IMR-90 (cell line): ENCODE measurements at regions not wholly inside any gene's neighbourhood (a gene's known extent, or its start where the extent isn't known, plus 50 kb on each side); places are given as distances from the start of the nearest gene placed in this dataset.

Experiments used
- ATAC-seq: fragments of 200-7000 bp; cut with Tn5 transposase; 2 replicates; pipeline ENCODE4 v1.9.1; 2020; ENCODE audit warnings: low read depth, mild to moderate bottlenecking, moderate library complexity
- BruUV-seq: library from RNA; stranded (reverse); fragments of 400-500 nt; replicated peaks from 2 replicates; lab custom pipeline; 2021; lab: Mats Ljungman, UMichigan
- CTCF ChIA-PET: fragments of 300-600 bp; formaldehyde crosslinking; extraction: SDS; loops from one replicate; lab custom pipeline; 2021; ENCODE audit warnings: antibody characterized with exemption; lab: Yijun Ruan, JAX
- POLR2A ChIA-PET: fragments of 300-600 bp; sonication (Branson Sonifier 250); formaldehyde crosslinking; loops from one replicate; lab custom pipeline; 2022; ENCODE audit warnings: antibody characterized with exemption; ENCODE audit not compliant: unreplicated experiment; lab: Charles Lee
- DNase-seq: peaks from one replicate; pipeline ENCODE4 v3.0.0; 2013
- H2AFZ ChIP-seq: replicated peaks from 2 replicates; pipeline ENCODE3; 2013; ENCODE audit warnings: low read length, mild to moderate bottlenecking; ENCODE audit not compliant: poor library complexity
- H2AK5ac ChIP-seq: 2 replicates; pipeline ENCODE4 v1.6.1; 2013; ENCODE audit warnings: low read depth, low read length, inconsistent platforms
- H2AK9ac ChIP-seq: replicated peaks from 2 replicates; pipeline ENCODE3; 2013; ENCODE audit warnings: mild to moderate bottlenecking, low read depth, low read length, moderate library complexity; ENCODE audit not compliant: poor library complexity
- H2BK120ac ChIP-seq: 2 replicates; pipeline ENCODE4 v1.6.1; 2013; ENCODE audit warnings: low read depth, low read length, inconsistent platforms
- H2BK15ac ChIP-seq: 3 replicates; pipeline ENCODE4 v1.6.1; 2013; ENCODE audit warnings: low read depth, low read length, inconsistent platforms
- H2BK20ac ChIP-seq: 2 replicates; pipeline ENCODE4 v1.6.1; 2013; ENCODE audit warnings: low read depth, mild to moderate bottlenecking, inconsistent platforms, low read length, moderate library complexity
- H2BK5ac ChIP-seq: 2 replicates; pipeline ENCODE4 v1.6.1; 2013; ENCODE audit warnings: mild to moderate bottlenecking, low read depth, low read length, inconsistent platforms; ENCODE audit not compliant: poor library complexity, severe bottlenecking
- H3K14ac ChIP-seq: replicated peaks from 2 replicates; pipeline ENCODE4 v1.6.1; 2013; ENCODE audit warnings: low read depth, low read length, inconsistent platforms
- H3K18ac ChIP-seq: 2 replicates; pipeline ENCODE4 v1.6.1; 2013; ENCODE audit warnings: low read depth, low read length, control low read depth
- H3K23ac ChIP-seq: 2 replicates; pipeline ENCODE4 v1.6.1; 2013; ENCODE audit warnings: low read depth, low read length, inconsistent platforms
- H3K27ac ChIP-seq: 2 replicates; pipeline ENCODE4 v1.5.1; 2013; ENCODE audit warnings: mild to moderate bottlenecking, control low read depth, low read length; ENCODE audit not compliant: insufficient read depth
- H3K27me3 ChIP-seq: 2 replicates; pipeline ENCODE4 v1.6.1; 2013; ENCODE audit warnings: low read length; ENCODE audit not compliant: control insufficient read depth, insufficient read depth
- H3K36me3 ChIP-seq: 2 replicates; pipeline ENCODE4 v1.6.1; 2013; ENCODE audit warnings: low read length, mixed read lengths; ENCODE audit not compliant: control insufficient read depth, insufficient read depth
- H3K4ac ChIP-seq: 2 replicates; pipeline ENCODE4 v1.6.1; 2013; ENCODE audit warnings: low read depth, low read length, inconsistent platforms
- H3K4me1 ChIP-seq: 2 replicates; pipeline ENCODE4 v1.6.1; 2013; ENCODE audit warnings: low read length, mixed read lengths; ENCODE audit not compliant: control insufficient read depth, insufficient read depth
- H3K4me2 ChIP-seq: 2 replicates; pipeline ENCODE4 v1.6.1; 2013; ENCODE audit warnings: low read depth, mild to moderate bottlenecking, control low read depth, low read length, moderate library complexity
- H3K4me3 ChIP-seq: 2 replicates; pipeline ENCODE4 v1.5.1; 2013; ENCODE audit warnings: low read depth, mild to moderate bottlenecking, control low read depth, low read length, moderate library complexity; ENCODE audit not compliant: insufficient read depth
- H3K56ac ChIP-seq: 2 replicates; pipeline ENCODE4 v1.6.1; 2013; ENCODE audit warnings: low read length, inconsistent platforms; ENCODE audit not compliant: insufficient read depth; ENCODE audit errors: extremely low read depth
- H3K79me1 ChIP-seq, 2 experiments: 2 replicates each; pipeline ENCODE4 v1.6.1; 2013; ENCODE audit warnings: low read length in 2 of 2, inconsistent platforms in 1 of 2, low read depth in 1 of 2
- H3K9ac ChIP-seq: 2 replicates; pipeline ENCODE4 v1.6.1; 2013; ENCODE audit warnings: low read depth, low read length, control low read depth
- H3K9me1 ChIP-seq: 2 replicates; pipeline ENCODE4 v1.6.1; 2013; ENCODE audit warnings: low read length, inconsistent platforms; ENCODE audit not compliant: insufficient read depth
- H3K9me3 ChIP-seq: 2 replicates; pipeline ENCODE4 v1.6.1; 2013; ENCODE audit warnings: low read length; ENCODE audit not compliant: control insufficient read depth, insufficient read depth
- H4K20me1 ChIP-seq: 2 replicates; pipeline ENCODE4 v1.6.1; 2013; ENCODE audit warnings: low read length, inconsistent platforms; ENCODE audit not compliant: insufficient read depth
- H4K5ac ChIP-seq: 2 replicates; pipeline ENCODE4 v1.6.1; 2013; ENCODE audit warnings: mild to moderate bottlenecking, low read depth, low read length, control low read depth
- H4K8ac ChIP-seq, 2 experiments: 2 replicates each; pipeline ENCODE4 v1.6.1; 2013; ENCODE audit warnings: low read depth in 2 of 2, low read length in 2 of 2, control low read depth in 1 of 2, inconsistent platforms in 1 of 2
- H4K91ac ChIP-seq: 2 replicates; pipeline ENCODE4 v1.6.1; 2013; ENCODE audit warnings: low read depth, low read length, inconsistent platforms; ENCODE audit not compliant: insufficient read depth
- BHLHE40 ChIP-seq: fragments of 150-350 bp; IDR thresholded peaks from 2 replicates; pipeline ENCODE4 v1.6.1; 2016; ENCODE audit warnings: mild to moderate bottlenecking, low read depth, low read length
- MXI1 ChIP-seq: IDR thresholded peaks from 2 replicates; pipeline ENCODE4 v1.6.1; 2012; ENCODE audit warnings: low read depth, mild to moderate bottlenecking, low read length, moderate library complexity, borderline replicate concordance
- NFE2L2 ChIP-seq: fragments of 150-350 bp; IDR thresholded peaks from 2 replicates; pipeline ENCODE4 v1.6.1; 2016; ENCODE audit warnings: low read depth, mild to moderate bottlenecking, low read length
- RAD21 ChIP-seq: IDR thresholded peaks from 2 replicates; pipeline ENCODE4 v1.6.1; 2012; ENCODE audit warnings: low read length, improper control_type of control experiment
- RFX5 ChIP-seq: IDR thresholded peaks from 2 replicates; pipeline ENCODE4 v1.8.0; 2012; ENCODE audit warnings: low read depth, mild to moderate bottlenecking, low read length, moderate library complexity
- USF2 ChIP-seq: fragments of 150-350 bp; IDR thresholded peaks from 2 replicates; pipeline ENCODE4 v1.6.1; 2017; ENCODE audit warnings: mild to moderate bottlenecking, antibody characterized with exemption, low read length, low read depth
- WGBS, 2 experiments: methylation state at CpG; one replicate each; pipeline versions ENCODE4 v1.1.5 to v1.1.7; 2013; ENCODE audit warnings: missing lambda C conversion rate in 2 of 2; ENCODE audit not compliant: insufficient read length in 1 of 2; ENCODE audit errors: extremely low coverage in 2 of 2; 5-methylcytosine and 5-hydroxymethylcytosine counted together
- dilution Hi-C: fragments of 300-500 bp; cut with HindIII; formaldehyde crosslinking; loops from one replicate; pipeline ENCODE4 v1.14.3; 2018; ENCODE audit warnings: low sequenced_read_pairs; ENCODE audit not compliant: unreplicated experiment
- in situ Hi-C: fragments of 300-500 bp; cut with MboI; formaldehyde crosslinking; loops from 3 replicates; pipeline ENCODE4 v1.14.3; 2019; ENCODE audit warnings: low sequenced_read_pairs, inconsistent platforms, mixed read lengths
- intact Hi-C: fragments of 100-400 bp; cut with micrococcal nuclease; formaldehyde crosslinking; loops from 2 replicates; pipeline ENCODE4 v1.10.0; 2022

GRCh38 chr5:142481410-142481809 lies 156.6 kb upstream of the SPRY4 start:
- Histone ChIP-seq H3K36me3 (no peaks in the 10 kb centered on the region), H3K56ac (no peak overlapping the region), H3K18ac (no peak overlapping the region), H3K4me3 (no peak overlapping the region), H2AFZ (no peak overlapping the region), H3K79me1 (peaks cover 0 to 20% of the 10 kb centered on the region in 2 experiments; a peak in 2 of 4 replicates), H3K27ac (no peak overlapping the region), H3K23ac (no peak overlapping the region), H3K14ac (no peak overlapping the region), H3K9me3 (peaks cover 4% of the 10 kb centered on the region; the same call in 1 of the 2 replicates), H4K5ac (no peak overlapping the region), H3K4ac (no peak overlapping the region), H4K91ac (no peak overlapping the region), H2BK120ac (no peak overlapping the region), H3K9ac (no peak overlapping the region), H4K20me1 (no peaks in the 10 kb centered on the region), H2BK20ac (no peak overlapping the region), H3K27me3 (no peaks in the 10 kb centered on the region), H2BK15ac (no peak overlapping the region), H3K9me1 (peaks cover 8% of the 10 kb centered on the region), H3K4me2 (no peak overlapping the region), H4K8ac (no peak overlapping the region), H2AK9ac (no peak overlapping the region), H3K4me1 (peaks cover 10% of the 10 kb centered on the region), H2AK5ac (no peak overlapping the region), H2BK5ac (no peak overlapping the region)
- ChIA-PET CTCF (no interaction called here), POLR2A (no interaction called here)
- intact Hi-C loops: no loop called here
- TF ChIP-seq NFE2L2 (no peak), MXI1 (no peak), USF2 (no peak), BHLHE40 (no peak), RAD21 (no peak), RFX5 (no peak)
- no CpG with 5 or more reads among the region's 3 CpGs for WGBS, 2 experiments
- dilution Hi-C loops: no loop called here
- BruUV-seq: no TSS peak
- DNase-seq (no peak), ATAC-seq (no peak)
- in situ Hi-C loops: no loop called here
